Panc1 (cell line): ENCODE measurements at regions not wholly inside any gene's neighbourhood (a gene's known extent, or its start where the extent isn't known, plus 50 kb on each side); places are given as distances from the start of the nearest gene placed in this dataset.

Experiments
- ATAC-seq: fragments of 200-7000 bp; cut with Tn5 transposase; 2 replicates; pipeline ENCODE4 v1.9.1; 2020; ENCODE audit warnings: mild to moderate bottlenecking, moderate library complexity
- BruUV-seq: library from RNA; stranded (reverse); fragments of 400-500 nt; replicated peaks from 2 replicates; lab custom pipeline; 2021; lab: Mats Ljungman, UMichigan
- CTCF ChIA-PET: fragments of 300-600 bp; sonication (Branson Sonifier 250); formaldehyde crosslinking; loops from one replicate; lab custom pipeline; 2022; ENCODE audit warnings: antibody characterized with exemption; lab: Charles Lee
- POLR2A ChIA-PET: fragments of 300-600 bp; sonication (Branson Sonifier 250); formaldehyde crosslinking; loops from one replicate; lab custom pipeline; 2022; ENCODE audit warnings: antibody characterized with exemption; lab: Charles Lee
- DNase-seq: peaks from one replicate; pipeline ENCODE4 v3.0.0-alpha.2; 2010; ENCODE audit warnings: low read depth, low spot score
- H3K27ac ChIP-seq: 2 replicates; pipeline ENCODE4 v1.5.1; 2011; ENCODE audit warnings: mild to moderate bottlenecking, low read length, inconsistent platforms
- H3K27me3 ChIP-seq: fragments of 200-500 bp; sonication (Bioruptor generic); 2 replicates; pipeline ENCODE4 v1.6.0; 2014; ENCODE audit warnings: low read length, inconsistent platforms; ENCODE audit not compliant: control insufficient read depth, insufficient read depth
- H3K36me3 ChIP-seq: fragments of 200-500 bp; sonication (Bioruptor generic); 2 replicates; pipeline ENCODE4 v1.5.1; 2014; ENCODE audit warnings: inconsistent platforms, mild to moderate bottlenecking, low read length, moderate library complexity; ENCODE audit not compliant: control insufficient read depth, insufficient read depth
- H3K4me1 ChIP-seq: 2 replicates; pipeline ENCODE4 v1.5.1; 2011; ENCODE audit warnings: inconsistent platforms, mild to moderate bottlenecking, low read length, moderate library complexity; ENCODE audit not compliant: control insufficient read depth, insufficient read depth
- H3K4me3 ChIP-seq, 2 experiments: 2 replicates each; pipeline ENCODE4 v1.5.1; 2011 to 2012; ENCODE audit warnings: low read depth in 2 of 2, low read length in 2 of 2, mild to moderate bottlenecking in 2 of 2, inconsistent platforms in 1 of 2, moderate library complexity in 1 of 2
- H3K9me3 ChIP-seq: fragments of 200-500 bp; sonication (Bioruptor generic); 2 replicates; pipeline ENCODE4 v1.5.1; 2014; ENCODE audit warnings: low read depth, mild to moderate bottlenecking, inconsistent platforms, low read length, moderate library complexity; ENCODE audit not compliant: control insufficient read depth, insufficient read depth
- CTCF ChIP-seq: fragments of 450-650 bp; IDR thresholded peaks from 2 replicates; pipeline ENCODE4 v1.5.1; 2017; ENCODE audit warnings: mild to moderate bottlenecking
- POLR2AphosphoS5 ChIP-seq: IDR thresholded peaks from 2 replicates; pipeline ENCODE4 v1.6.1; 2012; ENCODE audit warnings: mild to moderate bottlenecking, low read depth, low read length, moderate library complexity
- REST ChIP-seq, 2 experiments: IDR thresholded peaks; 2 replicates each; pipeline ENCODE4 v1.6.1; 2011 to 2012; ENCODE audit warnings: low read depth in 2 of 2, control low read depth in 1 of 2, low read length in 1 of 2, mild to moderate bottlenecking in 1 of 2, moderate library complexity in 1 of 2; ENCODE audit not compliant: insufficient read depth in 1 of 2
- SIN3A ChIP-seq: IDR thresholded peaks from 2 replicates; pipeline ENCODE4 v1.6.1; 2012; ENCODE audit warnings: low read depth, mild to moderate bottlenecking, low read length, moderate library complexity, borderline replicate concordance; ENCODE audit not compliant: insufficient read depth
- TCF7L2 ChIP-seq: IDR thresholded peaks from 2 replicates; pipeline ENCODE4 v1.6.1; 2011; ENCODE audit warnings: mild to moderate bottlenecking, low read depth, low read length, inconsistent platforms
- in situ Hi-C: cut with HindIII; loops from 2 replicates; pipeline ENCODE4 v1.10.0; 2016; ENCODE audit warnings: low sequenced_read_pairs, low pct_unique_long_range_greater_than_20kb
- intact Hi-C: fragments of 100-400 bp; cut with micrococcal nuclease; formaldehyde crosslinking; loops from one replicate; pipeline ENCODE4 v1.10.0; 2022; ENCODE audit not compliant: unreplicated experiment

GRCh38 chr2:122389694-122390093 is 634.2 kb downstream of the TSN start:
- POLR2A ChIA-PET, result interaction anchor here (0.5 kb wide), 1 partner anchor 27 kb away, joined by 3 read pairs; no protein-coding TSS in a partner anchor

GRCh38 chr2:122390406-122390805 is 635.0 kb downstream of the TSN start:
- H3K27me3 ChIP-seq, result no peaks in the 10 kb centered on the region
- DNase-seq, result no peak
- no peak overlapping the region for H3K27ac ChIP-seq
- no TSS peak for BruUV-seq
- H3K9me3 ChIP-seq, result peaks cover 3% of the 10 kb centered on the region; the same call in 1 of the 2 replicates
- no peak for TF ChIP-seq REST (IDR thresholded peaks at IDR 0.05; ENCODE audit: insufficient read depth in 1 of 2, low read depth in 2 of 2, low read length in 1 of 2)
- TF ChIP-seq SIN3A, result no peak
- TF ChIP-seq TCF7L2, result no peak
- TF ChIP-seq CTCF, result no peak
- no peak for TF ChIP-seq POLR2AphosphoS5
- in situ Hi-C loops, result no loop called here
- no peak for ATAC-seq
- no peaks in the 10 kb centered on the region for H3K36me3 ChIP-seq
- ChIA-PET POLR2A (no interaction called here), CTCF (no interaction called here)
- no peak overlapping the region for H3K4me3 ChIP-seq
- intact Hi-C loops, result no loop called here
- H3K4me1 ChIP-seq, result no peaks in the 10 kb centered on the region

More at GRCh38 chr2:122389694-122390093, 634.2 kb downstream of the TSN start:
- H3K27ac ChIP-seq, result no peak overlapping the region
- TF ChIP-seq CTCF (no peak), POLR2AphosphoS5 (no peak), SIN3A (no peak), TCF7L2 (no peak), REST (IDR thresholded peaks at IDR 0.05; ENCODE audit: insufficient read depth in 1 of 2, low read depth in 2 of 2, low read length in 1 of 2) (no peak)
- CTCF ChIA-PET, result no interaction called here
- H3K4me3 ChIP-seq, result no peak overlapping the region
- ATAC-seq (no peak), DNase-seq (no peak)
- no peaks in the 10 kb centered on the region for H3K36me3 ChIP-seq
- intact Hi-C loops, result no loop called here
- BruUV-seq, result no TSS peak
- in situ Hi-C loops, result no loop called here
- H3K4me1 ChIP-seq, result no peaks in the 10 kb centered on the region
- no peaks in the 10 kb centered on the region for H3K27me3 ChIP-seq
- peaks cover 3% of the 10 kb centered on the region; the same call in 1 of the 2 replicates for H3K9me3 ChIP-seq
